Skeletal muscle tissue (tissue), 3 donors: ENCODE measurements at regions not wholly inside any gene's neighbourhood (a gene's known extent, or its start where the extent isn't known, plus 50 kb on each side); places are given as distances from the start of the nearest gene placed in this dataset.
"Not testable (repeated sequence)": the region's sequence is repeated elsewhere in the genome, so short reads cannot be mapped to it uniquely, and the experiment has no call there.

ENCODE experiments used
- H3K27ac ChIP-seq: one replicate; pipeline ENCODE4 v1.7.0; 2013; ENCODE audit warnings: mild to moderate bottlenecking, low read depth, low read length, inconsistent platforms
- H3K27me3 ChIP-seq, 3 donors: one replicate each; pipeline ENCODE4 v1.7.0; 2013; ENCODE audit warnings: low read length in 3 of 3; ENCODE audit not compliant: control insufficient read depth in 3 of 3, insufficient read depth in 3 of 3
- H3K36me3 ChIP-seq, 3 donors: one replicate each; pipeline ENCODE4 v1.7.0; 2013; ENCODE audit warnings: low read length in 3 of 3; ENCODE audit not compliant: control insufficient read depth in 3 of 3, insufficient read depth in 3 of 3
- H3K4me1 ChIP-seq, 3 donors: one replicate each; pipeline ENCODE4 v1.7.0; 2013; ENCODE audit warnings: low read length in 3 of 3, mild to moderate bottlenecking in 3 of 3; ENCODE audit not compliant: control insufficient read depth in 3 of 3, insufficient read depth in 3 of 3
- H3K4me3 ChIP-seq, 3 donors: one replicate each; pipeline ENCODE4 v1.7.0; 2013; ENCODE audit warnings: low read length in 3 of 3
- H3K9ac ChIP-seq, 3 donors: one replicate each; pipeline ENCODE4 v1.7.0; 2013; ENCODE audit warnings: low read length in 3 of 3, mild to moderate bottlenecking in 3 of 3, moderate library complexity in 2 of 3, low read depth in 1 of 3
- H3K9me3 ChIP-seq, 3 donors: one replicate each; pipeline ENCODE4 v1.7.0; 2013; ENCODE audit warnings: low read length in 3 of 3; ENCODE audit not compliant: control insufficient read depth in 3 of 3
- donor health status: Osteomylitis.

DNA sequence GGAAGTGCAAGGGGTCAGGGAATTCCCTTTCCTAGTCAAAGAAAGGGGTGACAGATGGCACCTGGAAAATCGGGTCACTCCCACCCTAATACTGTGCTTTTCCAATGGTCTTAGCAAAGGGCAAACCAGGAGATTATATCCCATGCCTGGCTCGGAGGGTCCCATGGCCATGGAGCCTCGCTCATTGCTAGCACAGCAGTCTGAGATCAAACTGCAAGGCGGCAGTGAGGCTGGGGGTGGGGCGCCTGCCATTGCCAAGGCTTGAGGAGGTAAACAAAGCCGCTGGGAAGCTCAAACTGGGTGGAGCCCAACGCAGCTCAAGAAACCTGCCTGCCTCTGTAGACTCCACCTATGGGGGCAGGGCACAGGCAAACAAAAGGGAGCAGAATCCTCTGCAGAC, 714.4 kb upstream of the MGAT4C start:
- H3K27me3 ChIP-seq, H3K27ac ChIP-seq, H3K9ac ChIP-seq, H3K36me3 ChIP-seq, H3K9me3 ChIP-seq, H3K4me3 ChIP-seq, H3K4me1 ChIP-seq: not testable (repeated sequence)

DNA sequence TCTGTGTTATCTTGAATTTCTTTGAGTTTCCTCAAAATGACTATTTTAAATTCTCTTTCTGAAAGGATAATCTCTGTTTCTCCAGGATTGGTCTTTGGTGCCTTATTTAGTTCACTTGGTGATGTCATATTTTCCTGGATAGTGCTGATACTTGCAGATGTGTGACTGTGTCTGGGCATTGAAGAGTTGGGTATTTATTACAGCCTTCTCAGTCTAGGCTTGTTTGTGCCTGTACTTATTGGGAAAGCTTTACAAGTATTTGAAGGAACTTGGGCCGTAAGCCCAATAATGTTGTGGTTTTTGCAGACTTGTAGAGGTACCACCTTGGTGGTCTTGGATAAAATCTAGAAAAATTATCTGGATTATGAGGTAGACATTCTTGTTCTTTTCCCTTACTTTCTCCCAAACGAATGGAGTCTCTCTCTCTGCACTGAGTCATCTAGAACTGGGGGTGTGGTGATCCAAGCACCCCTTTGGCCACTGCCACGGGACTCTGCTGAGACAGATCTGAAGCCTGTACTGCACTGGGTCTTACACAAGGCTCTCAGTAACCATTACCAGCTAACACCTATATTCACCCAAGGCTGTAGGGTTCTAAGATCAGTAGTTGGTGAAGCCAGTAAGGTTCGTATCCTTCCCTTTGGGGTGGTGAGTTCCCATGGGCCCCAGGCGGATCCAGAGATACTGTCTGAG, 703.7 kb upstream of the MGAT4C start:
- no peak overlapping the region for H3K4me3 ChIP-seq
- H3K27ac ChIP-seq = no peak overlapping the region
- H3K27me3 ChIP-seq = no peaks in the 10 kb centered on the region
- H3K4me1 ChIP-seq = no peaks in the 10 kb centered on the region
- H3K9me3 ChIP-seq = no peaks in the 10 kb centered on the region
- no peak overlapping the region for H3K9ac ChIP-seq
- H3K36me3 ChIP-seq = no peaks in the 10 kb centered on the region

DNA sequence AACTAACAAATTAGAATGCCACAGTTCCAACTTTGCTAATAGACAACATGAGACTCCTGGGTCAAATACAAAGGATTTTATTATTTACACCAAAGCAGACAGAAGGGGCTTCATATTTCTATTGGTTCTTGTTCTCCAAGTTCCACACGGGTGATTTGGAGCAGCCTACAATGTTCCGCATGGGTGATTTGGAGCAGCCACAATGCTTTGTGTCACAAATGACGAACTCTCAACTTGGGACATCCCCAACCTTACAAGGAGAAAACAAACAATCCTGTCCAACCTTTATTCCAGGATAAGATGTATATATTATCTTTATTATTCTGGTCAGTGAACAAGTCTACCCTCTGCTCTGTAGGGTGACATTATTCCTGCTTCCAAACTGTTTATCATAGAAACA, 694.3 kb upstream of the MGAT4C start:
- no peak overlapping the region for H3K27ac ChIP-seq
- H3K36me3 ChIP-seq = no peaks in the 10 kb centered on the region
- H3K9ac ChIP-seq = no peak overlapping the region
- H3K9me3 ChIP-seq = no peaks in the 10 kb centered on the region
- H3K4me3 ChIP-seq = no peak overlapping the region
- no peaks in the 10 kb centered on the region for H3K4me1 ChIP-seq
- no peaks in the 10 kb centered on the region for H3K27me3 ChIP-seq

DNA sequence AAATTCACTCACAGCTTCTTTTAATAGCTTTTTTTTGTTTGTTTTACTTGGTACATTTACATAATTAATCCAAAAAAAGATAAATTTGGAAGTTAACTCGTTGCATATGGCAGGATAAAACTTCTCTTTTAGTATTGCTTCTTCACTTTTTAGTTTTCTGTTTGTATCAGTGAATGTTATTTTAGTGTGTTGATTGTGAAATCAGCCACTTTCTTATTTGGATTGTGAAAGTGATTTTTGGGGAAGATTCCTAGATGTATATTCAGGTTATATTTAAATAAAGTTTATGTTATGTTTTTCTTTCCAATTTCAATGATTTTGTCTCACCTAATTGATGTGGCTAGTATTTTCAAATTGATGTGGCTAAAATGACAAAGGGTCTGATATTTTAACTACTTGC, 693.9 kb upstream of the MGAT4C start:
- Histone ChIP-seq H3K4me1 (no peaks in the 10 kb centered on the region), H3K27ac (no peak overlapping the region), H3K36me3 (no peaks in the 10 kb centered on the region), H3K9me3 (no peaks in the 10 kb centered on the region), H3K27me3 (no peaks in the 10 kb centered on the region), H3K9ac (no peak overlapping the region), H3K4me3 (no peak overlapping the region)

DNA sequence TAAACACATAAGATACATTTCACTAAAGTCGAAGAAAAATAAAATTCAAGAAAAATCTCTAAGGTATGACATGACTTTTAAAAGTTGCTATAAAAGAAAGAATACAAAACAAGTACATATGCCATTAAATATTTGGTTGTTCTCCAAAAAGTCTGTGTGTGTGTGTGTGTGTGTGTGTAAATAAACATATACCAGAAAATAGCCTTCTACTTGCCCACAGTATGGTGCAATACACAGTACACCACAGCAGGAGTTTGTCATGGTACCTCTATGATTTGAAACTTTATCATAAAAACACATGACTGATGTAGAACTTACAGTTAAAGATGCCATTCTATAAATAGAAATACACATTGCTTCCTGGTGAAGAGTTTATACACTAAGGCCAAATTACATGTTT, 692.7 kb upstream of the MGAT4C start:
- no peaks in the 10 kb centered on the region for H3K27me3 ChIP-seq
- H3K4me1 ChIP-seq = no peaks in the 10 kb centered on the region
- H3K4me3 ChIP-seq = no peak overlapping the region
- H3K9ac ChIP-seq = no peak overlapping the region
- no peaks in the 10 kb centered on the region for H3K36me3 ChIP-seq
- no peaks in the 10 kb centered on the region for H3K9me3 ChIP-seq
- H3K27ac ChIP-seq = no peak overlapping the region

DNA sequence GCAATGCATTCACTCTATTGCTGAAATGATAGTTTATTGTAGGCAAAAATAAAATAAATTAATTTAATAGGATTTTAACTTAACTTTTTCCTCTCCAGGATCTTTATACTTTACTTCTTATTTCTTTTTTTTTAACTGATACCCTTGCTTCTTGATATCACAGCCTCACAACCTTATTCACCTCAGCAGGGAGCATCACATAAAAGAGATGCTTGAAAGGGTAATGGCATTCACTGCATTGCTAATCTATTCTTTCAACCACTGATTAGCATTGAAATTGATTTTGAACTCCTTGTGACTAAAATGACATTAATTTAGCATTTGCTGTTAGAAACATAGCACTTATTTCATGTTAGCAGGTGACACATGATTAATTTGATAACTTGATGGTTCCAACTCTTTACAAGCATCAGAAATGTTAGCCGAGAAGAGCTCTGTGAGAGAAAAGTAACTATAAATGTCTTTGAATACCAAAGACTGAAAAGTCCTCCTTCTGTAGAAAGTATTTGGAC, 689.5 kb upstream of the MGAT4C start:
- Histone ChIP-seq H3K36me3 (no peaks in the 10 kb centered on the region), H3K27ac (no peak overlapping the region), H3K9me3 (no peaks in the 10 kb centered on the region), H3K4me1 (no peaks in the 10 kb centered on the region), H3K4me3 (no peak overlapping the region), H3K9ac (no peak overlapping the region), H3K27me3 (no peaks in the 10 kb centered on the region)

DNA sequence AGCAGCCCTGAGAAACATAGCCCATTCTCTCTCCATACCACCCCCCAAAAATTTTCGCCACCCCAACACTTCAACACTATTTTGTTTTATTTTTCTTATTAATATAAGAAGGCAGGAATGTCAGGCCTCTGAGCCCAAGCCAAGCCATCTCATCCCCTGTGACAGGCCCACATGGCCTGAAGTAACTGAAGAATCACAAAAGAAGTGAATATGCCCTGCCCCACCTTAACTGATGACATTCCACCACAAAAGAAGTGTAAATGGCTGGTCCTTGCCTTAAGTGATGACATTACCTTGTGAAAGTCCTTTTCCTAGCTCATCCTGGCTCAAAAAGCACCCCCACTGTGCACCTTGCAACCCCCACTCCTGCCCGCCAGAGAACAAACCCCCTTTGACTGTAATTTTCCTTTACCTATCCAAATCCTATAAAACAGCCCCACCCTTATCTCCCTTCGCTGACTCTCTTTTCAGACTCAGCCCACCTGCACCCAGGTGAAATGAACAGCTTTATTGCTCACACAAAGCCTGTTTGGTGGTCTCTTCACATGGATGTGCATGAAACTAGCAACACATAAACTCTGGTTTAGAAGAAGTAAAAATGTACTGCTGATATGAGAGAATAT, 688.1 kb upstream of the MGAT4C start:
- H3K27ac ChIP-seq, H3K4me3 ChIP-seq, H3K4me1 ChIP-seq, H3K9ac ChIP-seq, H3K36me3 ChIP-seq, H3K27me3 ChIP-seq, H3K9me3 ChIP-seq: not testable (repeated sequence)

DNA sequence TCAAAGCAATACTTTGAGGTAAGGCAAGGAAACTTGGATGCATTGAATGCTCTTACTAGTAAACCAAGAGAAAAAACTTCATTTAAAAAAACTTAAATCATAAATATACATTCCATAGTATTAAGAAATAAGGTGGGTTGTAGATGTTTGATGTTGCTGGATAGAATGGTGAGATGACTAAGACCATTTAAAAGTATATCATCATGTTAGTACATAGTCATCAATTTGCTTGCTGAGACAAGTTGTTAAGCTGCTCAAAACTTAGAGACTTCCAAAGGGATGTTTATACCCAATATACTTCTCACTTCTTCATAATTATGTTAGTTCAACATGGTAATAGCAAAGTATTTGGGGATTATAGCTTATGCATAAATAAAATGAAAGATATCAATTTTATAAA, 675.5 kb upstream of the MGAT4C start:
- Histone ChIP-seq H3K4me3 (no peak overlapping the region), H3K36me3 (no peaks in the 10 kb centered on the region), H3K27ac (no peak overlapping the region), H3K27me3 (no peaks in the 10 kb centered on the region), H3K9me3 (no peaks in the 10 kb centered on the region), H3K9ac (no peak overlapping the region), H3K4me1 (no peaks in the 10 kb centered on the region)

DNA sequence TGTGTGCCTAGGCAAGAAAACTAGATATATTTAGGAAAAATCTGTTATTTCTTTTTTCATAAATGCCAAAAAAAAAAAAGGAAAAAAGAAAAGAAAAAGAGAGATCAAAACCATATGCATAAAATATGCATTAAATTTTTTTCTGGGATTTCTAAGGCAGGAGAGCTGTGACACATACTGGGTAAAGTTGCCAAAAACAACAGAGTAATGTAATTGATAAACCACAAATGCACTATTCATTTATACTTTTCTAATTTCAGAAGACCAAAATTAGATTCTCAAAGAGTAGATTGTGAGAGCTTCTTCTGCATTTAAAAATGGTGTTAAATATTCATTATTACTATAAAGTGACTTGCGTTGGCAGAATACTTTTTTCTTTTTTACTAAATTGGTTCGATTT, 673.8 kb upstream of the MGAT4C start:
- no peaks in the 10 kb centered on the region for H3K9me3 ChIP-seq
- H3K9ac ChIP-seq = no peak overlapping the region
- H3K36me3 ChIP-seq = no peaks in the 10 kb centered on the region
- no peaks in the 10 kb centered on the region for H3K4me1 ChIP-seq
- no peaks in the 10 kb centered on the region for H3K27me3 ChIP-seq
- H3K27ac ChIP-seq = no peak overlapping the region
- no peak overlapping the region for H3K4me3 ChIP-seq

DNA sequence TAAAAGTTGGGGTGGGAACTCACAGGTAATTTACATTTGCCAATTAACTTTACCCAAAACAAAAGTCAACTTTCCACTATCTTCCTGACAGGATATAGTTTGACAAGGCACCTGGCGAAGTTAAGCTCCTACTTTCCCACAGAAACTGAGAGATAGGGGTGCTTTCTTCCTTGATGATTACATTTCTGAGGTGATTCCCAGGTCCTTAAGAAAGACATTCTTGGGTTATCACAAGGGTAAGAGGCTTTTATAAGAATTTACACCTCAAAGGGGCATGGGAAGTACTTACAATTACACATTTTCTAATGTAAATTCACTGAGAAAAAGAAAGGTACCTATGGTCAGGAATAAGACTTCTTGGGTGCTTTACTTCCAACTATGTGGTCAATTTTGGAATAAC, 660.9 kb upstream of the MGAT4C start:
- no peaks in the 10 kb centered on the region for H3K36me3 ChIP-seq
- no peaks in the 10 kb centered on the region for H3K4me1 ChIP-seq
- no peaks in the 10 kb centered on the region for H3K9me3 ChIP-seq
- H3K4me3 ChIP-seq = no peak overlapping the region
- no peaks in the 10 kb centered on the region for H3K27me3 ChIP-seq
- no peak overlapping the region for H3K27ac ChIP-seq
- no peak overlapping the region for H3K9ac ChIP-seq
